HG02973 (cell line): ENCODE measurements at regions not wholly inside any gene's neighbourhood (a gene's known extent, or its start where the extent isn't known, plus 50 kb on each side); places are given as distances from the start of the nearest gene placed in this dataset.
"Not testable (repeated sequence)": the region's sequence is repeated elsewhere in the genome, so short reads cannot be mapped to it uniquely, and the experiment has no call there.

Source experiments
- ATAC-seq: cut with Tn5 transposase; IDR thresholded peaks from one replicate; pipeline ENCODE4 v1.9.1; 2021; ENCODE audit warnings: moderate library complexity; ENCODE audit not compliant: unreplicated experiment

DNA sequence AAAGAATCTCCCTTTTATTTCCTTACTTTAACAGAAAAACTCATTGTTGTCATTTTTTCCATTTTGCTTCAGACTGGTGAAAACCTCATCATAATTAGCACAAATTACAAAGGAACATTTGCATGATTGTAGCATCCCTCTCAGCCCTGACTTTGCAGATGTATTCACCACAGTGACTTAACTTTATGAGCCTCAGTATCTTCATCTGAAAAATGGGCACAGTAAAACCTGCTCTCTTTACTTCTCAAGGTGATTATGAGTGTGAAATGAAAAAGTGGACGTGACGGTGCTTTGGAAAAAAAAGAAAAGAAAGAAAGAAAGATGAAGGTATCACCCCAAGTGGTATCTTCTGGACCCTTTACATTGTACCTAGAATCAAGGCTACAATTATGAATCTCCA is 193.4 kb upstream of the TOX3 start:
- ATAC-seq = no peak

DNA sequence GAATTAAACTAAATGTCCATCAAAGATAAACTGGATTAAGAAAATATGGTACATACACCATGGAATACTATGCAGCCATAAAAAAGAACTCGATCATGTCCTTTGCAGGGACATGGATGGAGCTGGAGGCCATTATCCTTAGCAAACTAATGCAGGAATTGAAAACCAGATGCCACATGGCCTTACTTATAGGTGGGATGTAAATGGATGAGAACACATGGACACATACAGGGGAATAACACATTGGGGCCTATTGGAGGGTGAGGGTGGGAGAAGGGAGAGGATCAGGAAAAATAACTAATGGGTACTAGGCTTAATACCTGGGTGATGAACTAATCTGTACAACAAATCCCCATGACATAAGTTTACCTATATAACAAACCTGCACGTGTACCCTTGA is 192.0 kb upstream of the TOX3 start:
- not testable (repeated sequence) for ATAC-seq

DNA sequence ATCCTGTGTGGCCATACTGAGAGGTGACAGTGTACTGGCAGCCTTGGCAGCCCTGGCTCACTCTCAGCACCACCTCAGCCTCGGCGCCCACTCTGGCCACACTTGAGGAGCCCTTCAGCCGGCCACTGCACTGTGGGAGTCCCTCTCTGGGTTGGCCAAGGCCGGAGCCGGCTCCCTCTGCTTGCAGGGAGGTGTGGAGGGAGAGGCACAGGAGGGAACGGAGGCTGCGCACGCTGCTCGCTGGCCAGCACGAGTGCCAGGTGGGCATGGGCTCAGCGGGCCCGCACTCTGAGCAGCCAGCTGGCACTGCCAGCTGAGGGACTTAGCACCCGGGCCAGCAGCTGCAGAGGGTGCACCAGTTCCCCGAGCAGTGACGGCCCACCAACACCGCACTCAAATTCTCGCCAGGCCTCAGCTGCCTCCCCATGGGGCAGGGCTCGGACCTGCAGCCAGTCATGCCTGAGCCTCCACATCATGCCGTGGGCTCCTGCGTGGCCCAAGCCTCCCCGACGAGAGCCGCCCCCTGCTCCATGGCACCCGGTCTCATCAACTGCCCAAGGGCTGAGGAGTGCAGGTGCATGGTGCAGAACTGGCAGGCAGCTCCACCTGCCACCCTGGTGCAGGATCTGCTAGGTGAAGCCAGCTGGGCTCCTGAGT is 184.4 kb upstream of the TOX3 start:
- ATAC-seq = no peak

DNA sequence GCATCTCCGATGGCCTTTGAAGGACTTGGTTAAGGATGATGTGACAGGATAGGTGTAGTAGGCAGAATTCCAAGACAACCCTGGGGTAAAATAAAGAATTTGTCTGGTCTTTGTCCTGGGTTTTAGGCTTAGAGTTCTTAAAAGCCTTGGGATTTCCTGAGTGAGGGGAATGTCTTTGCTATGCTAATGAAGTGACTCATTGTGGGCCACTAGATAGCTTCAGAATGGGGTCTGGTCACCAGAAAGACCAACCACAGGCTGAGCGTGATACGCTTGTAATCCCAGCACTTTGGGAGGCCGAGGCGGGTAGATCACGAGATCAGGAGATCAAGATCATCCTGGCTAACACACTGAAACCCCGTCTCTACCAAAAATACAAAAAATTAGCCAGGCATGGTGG is 182.8 kb upstream of the TOX3 start:
- no peak for ATAC-seq

DNA sequence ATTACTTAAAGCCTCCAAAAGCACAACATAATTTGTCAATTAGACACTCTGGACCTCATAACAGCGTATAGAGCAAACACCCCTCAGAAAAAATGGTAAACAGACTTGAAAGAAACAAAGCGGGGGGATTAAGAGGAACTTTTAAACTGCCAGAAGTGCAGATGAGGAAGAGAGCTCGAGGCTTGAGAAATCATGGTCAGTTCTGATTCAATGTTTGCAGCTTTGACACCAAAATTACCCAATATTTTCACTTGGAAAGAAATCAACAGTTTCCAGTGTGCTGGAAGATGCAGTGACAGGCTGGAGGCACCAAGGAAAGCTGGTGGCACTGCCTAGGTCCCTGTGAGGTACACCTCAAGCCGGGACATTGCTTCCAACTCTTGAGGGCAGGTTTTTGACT is 180.9 kb upstream of the TOX3 start:
- no peak for ATAC-seq

DNA sequence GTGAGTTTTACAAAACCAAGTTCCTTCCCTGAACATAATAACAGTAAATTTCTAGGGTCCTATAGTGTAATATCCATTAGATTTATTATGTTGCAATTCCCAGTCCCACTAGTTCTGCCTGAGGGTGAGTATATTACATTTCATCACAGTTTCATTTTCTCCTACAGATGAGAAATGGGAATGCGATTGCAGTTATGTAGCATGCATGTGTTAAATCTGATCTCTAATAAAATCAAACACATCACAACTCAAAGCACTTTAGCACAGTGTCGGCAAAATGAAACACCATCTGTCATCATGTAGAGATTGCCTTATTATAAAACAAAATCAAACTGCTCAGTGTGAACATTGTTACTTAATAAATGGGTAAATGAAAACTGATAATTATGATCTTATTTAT is 180.5 kb upstream of the TOX3 start:
- no peak for ATAC-seq

DNA sequence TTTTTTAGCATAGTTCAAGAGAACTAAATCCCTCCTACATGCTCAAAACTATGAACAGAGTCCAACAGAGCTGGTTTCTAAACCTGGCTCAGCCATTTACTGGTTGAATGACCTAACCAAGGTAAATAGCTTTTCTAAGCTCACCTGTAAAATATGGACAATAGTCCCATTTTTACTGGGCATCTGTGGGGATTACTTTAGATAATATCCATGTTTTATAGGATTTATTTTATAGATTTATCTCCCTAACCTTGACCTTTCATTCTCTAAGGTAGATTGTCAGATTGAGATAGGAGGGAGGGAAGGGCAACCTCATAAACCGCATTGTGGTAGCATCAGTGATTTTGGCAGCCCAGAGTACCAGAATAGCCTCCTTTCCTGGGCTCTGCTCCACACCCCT is 178.5 kb upstream of the TOX3 start:
- no peak for ATAC-seq

DNA sequence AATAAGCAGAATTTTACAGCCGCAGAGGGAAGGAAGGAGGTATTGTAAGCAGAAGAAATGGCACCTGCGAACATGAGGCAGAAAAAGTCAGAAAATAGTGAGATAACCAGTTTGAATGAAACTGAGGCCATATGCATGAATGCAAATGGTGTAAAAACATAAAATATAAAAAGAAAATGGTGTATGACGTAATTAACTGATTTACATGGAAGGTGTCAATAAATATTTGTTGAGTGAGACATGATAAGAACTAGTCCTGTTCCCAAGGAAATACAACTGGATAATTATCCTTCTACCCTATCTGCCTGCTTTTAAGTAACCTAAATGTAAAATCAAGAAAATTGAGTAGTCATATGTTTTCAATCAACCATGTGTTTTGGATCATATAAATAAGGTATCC is 178.1 kb upstream of the TOX3 start:
- ATAC-seq = no peak

DNA sequence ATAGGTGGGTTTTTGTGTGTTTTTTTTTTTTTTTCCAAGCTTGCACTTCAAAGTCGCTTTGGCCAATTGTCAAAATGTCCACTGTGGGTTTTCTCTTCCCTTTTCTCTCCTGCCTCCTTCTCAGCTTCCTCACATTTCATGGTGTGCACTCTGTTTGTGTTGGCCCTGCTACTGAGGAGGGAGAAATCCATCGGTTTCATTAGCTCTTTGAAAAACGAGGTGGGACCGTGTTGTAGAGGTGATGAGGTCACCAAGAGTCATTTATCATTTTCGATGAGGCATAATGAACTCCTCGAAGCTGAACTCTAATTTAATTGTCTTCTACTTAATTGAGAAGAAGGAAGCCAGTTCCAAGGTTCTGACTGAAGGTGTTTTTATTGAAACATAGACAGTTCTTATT is 174.4 kb upstream of the TOX3 start:
- ATAC-seq = no peak

DNA sequence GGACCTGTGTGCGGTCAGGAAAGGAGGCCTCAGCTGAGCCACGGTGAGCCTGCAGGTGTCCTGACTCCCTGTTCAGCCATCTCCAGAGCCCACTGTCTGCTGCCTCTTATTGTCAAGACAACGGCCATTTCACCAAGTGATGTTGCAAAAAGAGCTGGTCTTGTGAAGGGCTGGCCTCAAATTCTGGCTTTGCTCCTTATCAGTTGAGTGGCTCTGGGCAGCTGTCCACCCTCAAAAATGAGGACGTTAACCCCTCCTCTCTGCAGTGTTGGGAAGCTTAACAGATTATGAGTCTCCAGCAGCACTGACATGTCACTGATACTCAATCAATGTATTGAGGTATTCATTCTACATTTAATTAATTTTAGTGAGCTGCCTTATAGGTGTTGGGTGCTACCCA is 171.1 kb upstream of the TOX3 start:
- no peak for ATAC-seq

DNA sequence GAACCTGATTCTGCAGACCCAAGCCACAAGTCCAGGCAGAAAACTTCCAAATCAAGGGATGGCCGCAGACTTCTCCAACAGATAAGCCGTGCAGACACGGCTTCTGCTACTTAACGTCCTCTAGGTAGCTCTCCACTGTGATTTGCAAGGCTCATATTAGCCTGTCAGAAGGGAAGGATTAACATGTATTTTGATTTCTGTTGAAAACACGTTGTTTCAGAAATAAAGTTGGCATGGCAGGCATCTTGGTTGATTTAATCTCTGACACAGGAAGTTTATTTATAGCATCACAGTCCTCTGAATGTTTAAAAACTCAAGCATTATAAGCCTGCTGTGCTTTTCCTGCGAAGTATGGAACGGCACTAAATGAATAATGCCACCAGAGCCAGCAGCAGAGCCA is 166.8 kb upstream of the TOX3 start:
- ATAC-seq = no peak

DNA sequence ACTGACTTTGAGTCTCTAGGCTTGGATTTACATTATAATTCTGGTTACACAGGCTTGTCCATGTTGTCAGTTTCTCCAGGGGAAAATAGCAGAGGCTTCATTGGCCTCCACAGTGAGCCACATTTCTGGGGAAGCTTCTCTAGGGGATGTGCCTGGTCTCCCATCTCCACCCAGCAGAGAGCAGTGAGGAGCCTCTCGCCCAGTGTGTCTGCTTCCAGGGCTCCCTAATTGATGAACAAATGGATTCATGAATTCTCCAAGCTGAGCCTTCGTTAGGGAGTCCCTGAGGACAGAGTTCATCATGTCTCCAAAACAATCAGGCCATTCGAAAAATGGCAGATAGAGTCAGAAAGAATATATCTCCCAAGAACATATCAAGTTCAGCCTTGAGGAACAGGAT is 162.4 kb upstream of the TOX3 start:
- ATAC-seq = no peak

DNA sequence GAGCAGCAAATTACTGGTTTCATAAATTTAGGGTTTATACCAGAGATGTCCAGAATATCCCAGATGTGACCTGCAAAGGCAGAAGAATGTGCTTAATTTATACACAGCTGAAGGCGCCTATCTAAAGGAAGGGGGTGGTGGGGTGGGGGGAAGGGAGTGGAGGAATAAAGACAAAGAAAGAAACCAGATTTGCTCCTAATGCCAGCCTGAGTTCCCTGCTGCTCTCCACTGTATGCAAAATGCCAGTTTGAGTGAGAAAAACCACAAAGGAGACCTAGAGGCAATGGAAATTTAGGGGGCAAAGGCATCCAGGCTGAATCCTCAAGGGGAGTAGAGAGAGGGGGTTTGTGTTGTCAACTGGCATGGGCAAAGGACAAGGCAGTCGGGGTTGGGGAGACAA is 161.5 kb upstream of the TOX3 start:
- no peak for ATAC-seq

DNA sequence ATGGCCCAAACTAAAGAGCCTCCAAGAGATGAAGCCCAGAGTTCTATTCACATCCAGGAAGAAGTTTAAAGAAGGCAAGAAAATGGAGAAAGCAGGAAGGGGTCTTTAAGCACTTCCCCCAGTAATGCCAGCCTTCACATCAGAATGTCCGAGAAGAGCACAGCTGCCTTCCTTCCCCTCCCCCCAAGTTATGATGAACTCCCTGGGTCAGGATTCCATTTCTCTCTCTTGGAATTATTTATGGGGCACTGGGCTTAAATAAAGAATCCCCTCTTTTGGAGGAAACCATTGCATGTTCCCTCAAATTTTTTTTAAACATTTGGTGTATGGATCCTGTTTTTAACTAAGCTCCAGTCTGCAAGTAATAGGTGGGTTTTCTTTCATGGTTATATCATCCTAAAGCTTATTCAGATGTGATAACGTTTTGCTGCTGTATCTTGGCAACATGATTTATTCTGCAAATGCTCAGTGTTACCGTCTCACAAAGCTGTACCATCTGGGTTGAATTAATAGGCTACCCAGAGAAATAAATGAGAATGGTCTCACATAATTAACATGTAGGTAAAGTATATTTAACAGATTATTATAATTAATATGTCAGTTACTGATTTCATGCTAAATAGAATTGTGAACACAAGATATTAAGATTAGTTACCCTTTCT is 160.9 kb upstream of the TOX3 start:
- no peak for ATAC-seq

DNA sequence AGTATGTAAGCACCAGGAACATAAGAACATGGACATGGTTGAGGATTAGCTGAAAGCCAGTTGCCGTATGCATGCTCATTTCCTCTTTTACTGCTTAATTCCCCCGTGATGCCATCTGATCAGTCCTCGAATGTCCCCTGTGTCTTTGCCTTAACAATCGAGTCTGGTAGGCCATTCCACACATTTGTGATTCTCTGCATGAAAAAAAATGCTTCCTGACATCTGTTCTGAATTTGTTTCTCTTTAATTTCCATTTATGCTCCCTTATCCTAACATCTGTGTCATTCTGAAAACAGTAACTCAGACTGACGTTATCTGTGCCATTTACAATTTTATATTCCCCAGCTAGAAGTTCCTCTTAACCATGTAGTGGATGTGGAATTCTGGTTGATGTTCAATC is 158.2 kb upstream of the TOX3 start:
- ATAC-seq = no peak

DNA sequence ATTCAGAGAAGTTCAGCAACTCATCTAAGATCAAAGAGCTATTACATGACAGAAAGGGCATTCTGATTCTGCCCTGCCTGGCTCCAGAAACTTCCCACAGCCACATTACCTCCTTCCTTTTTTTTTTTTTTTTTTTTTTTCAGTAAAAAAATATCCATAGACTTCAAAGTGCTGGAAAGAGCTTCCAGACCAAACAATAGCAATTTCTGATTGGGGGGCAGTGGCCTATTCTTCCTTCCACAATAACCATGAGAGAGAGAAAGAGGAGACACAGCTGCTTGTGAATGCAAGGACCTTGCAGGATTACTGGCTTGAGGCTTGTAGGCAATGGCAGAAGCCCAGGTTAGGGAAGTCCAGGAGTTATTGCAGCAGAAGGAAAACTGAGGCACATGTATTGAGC is 151.0 kb upstream of the TOX3 start:
- ATAC-seq = no peak

DNA sequence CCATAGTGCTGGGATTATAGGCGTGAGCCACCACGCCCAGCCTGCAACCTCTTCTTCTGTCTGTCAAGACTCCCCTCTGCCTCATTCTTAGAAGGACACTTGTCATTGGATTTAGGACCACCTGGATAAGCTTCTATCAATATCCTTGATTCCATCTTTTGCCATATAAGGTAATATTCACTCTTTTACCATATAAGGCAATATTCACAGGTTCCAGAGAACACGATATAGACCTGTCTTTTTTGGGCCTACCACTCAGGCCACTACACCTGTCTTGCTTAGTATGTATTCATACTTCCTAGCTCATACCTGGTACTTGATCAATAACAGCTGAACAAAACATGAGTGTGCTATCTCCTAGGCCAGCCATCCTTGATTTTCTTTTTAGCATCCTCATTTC is 149.2 kb upstream of the TOX3 start:
- ATAC-seq = no peak

DNA sequence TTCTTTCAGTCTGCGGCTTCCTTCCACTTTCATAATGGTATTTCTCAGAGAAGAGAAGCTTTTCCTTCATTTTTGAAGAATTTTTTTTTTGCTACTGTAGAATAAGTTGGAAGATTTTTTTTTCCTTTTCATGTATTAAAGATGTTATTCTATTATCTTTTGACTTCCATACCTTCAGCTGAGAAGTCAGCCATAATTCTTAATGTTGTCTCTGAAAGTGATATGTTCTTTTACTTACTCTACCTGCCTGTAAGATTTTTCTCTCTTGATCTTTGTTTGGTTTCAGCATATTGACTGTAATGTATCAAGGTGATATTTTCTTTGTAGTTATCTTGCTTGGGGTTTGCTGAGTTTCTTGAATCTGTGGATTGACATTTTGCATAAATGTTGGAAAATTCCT is 143.5 kb upstream of the TOX3 start:
- no peak for ATAC-seq

DNA sequence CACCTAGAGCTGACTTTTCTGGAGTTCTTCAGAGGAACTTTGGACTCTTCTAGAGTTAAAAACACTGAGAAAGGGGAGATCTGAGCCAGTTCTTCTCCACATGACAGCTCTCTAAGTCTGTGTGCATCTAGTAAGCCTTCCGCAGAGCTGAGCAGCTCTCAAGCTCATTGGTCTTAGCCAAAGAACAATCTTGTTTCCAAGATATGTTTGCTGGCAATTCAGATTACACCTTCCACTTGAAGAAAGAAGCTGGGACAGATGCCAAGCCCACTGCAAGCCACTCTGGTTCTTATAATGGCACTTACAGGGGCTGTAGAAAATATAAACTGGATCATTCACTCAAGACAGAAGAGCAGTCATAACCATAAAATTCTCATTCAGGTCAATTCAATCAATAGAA is 134.1 kb upstream of the TOX3 start:
- no peak for ATAC-seq

DNA sequence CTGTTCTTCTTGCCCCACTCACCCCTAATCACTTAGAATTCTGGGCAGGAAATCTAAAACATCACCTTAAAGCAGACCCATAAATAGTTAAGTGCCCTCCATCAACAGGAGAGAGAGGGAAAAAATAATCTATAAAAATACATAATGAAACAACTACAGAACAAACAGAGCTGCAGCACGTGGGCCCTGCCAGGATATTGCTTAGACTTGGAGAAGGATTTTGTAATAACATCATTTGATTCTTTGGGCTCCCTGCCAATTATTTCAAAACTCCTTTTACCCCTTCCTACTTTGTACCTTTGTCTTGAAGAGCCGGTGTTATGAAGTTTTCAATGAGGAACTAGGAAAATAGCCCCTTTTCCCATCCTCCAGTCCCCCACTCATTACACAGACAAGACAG is 130.6 kb upstream of the TOX3 start:
- no peak for ATAC-seq

DNA sequence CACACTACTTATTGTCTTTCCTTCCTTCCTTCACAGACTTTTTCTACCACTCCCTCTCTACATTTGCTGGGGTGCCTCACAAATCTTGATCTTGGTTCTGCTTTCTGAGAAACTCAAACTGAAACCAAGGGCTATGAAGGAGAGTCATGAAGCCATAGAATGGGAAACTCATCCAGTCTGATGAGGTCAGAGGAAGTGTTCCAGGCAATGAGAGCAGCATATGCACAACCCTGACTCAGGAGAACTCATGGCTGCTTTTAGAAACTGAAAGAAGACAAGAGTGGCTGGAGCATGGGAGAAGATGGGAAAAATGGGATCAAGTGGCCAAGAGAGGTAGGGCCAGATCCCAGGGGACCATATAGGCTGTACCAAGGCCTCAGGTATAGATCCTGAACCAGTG is 130.0 kb upstream of the TOX3 start:
- ATAC-seq = no peak

DNA sequence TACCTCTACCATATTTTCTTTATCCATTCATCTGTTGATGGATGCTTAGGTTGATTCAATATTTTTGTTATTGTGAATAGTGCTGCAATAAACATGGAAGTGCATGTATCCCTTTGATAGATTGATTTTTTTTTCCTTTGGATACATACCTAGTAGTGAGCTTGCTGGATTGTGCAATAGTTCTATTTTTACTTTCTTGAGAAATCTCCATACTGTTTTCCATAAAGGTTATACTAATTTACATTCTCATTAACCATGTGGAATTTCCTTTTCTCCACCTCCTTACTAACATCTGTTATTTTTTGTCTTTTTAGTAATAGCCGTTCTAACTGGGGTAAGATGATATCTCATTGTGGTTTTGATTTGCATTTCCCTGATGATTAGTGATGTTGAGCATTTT is 124.6 kb upstream of the TOX3 start:
- no peak for ATAC-seq

DNA sequence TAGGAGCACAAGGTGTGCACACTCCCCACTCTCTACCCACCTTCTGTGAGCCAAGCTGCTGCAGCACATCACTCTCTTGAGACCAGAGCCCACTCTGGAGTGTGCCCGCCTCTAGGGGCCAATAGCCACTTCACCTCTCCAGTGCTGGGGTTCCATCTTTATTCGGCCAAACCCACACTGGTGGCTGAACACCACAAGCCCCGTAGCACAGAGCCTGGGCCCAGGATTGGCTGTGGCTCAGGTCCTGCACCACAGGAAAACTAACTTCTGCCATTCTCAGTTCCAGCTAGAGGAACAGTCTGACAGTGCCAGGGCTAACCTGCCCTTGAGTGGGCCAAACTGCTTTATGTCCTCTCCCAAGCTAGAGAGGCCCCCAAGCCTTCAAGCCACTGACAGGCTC is 111.0 kb upstream of the TOX3 start:
- ATAC-seq = no peak
